ENCODE measurements at regions not wholly inside any gene's neighbourhood (a gene's known extent, or its start where the extent isn't known, plus 50 kb on each side); places are given as distances from the start of the nearest gene placed in this dataset.

GRCh38 chr5:158414780-158415179, 555.8 kb upstream of the CLINT1 start:
- Histone ChIP-seq H3K4me3 (no peak overlapping the region), H3K27me3 (no peaks in the 10 kb centered on the region), H3K4me1 (peaks cover 0 to 22% (median 13%) of the 10 kb centered on the region in 9 donors), H3K27ac (peak overlapping the region in 9 of 10 donors; percentile 1 to 60 (median 48)), H3K9me3 (no peaks in the 10 kb centered on the region), H3K36me3 (no peaks in the 10 kb centered on the region)
- TF ChIP-seq CTCF (IDR thresholded peaks at IDR 0.05): no peak
- intact Hi-C loops (cut with DNase I): loop anchor here in 4 of 10 donors (5.0 to 10.0 kb wide), 5 partner anchors 110 to 690 kb away; no protein-coding TSS in a partner anchor
- 44 to 51% methylated on average over 1 of the region's 1 CpG for WGBS, 2 donors
- DNase-seq (peak in 1 of 2 donors; percentile 35), ATAC-seq (peak; percentile 71 to 91 (median 83))

- Histone ChIP-seq H3K27ac (peak overlapping the region in 9 of 10 donors; percentile 1 to 60 (median 48)), H3K27me3 (no peaks in the 10 kb centered on the region), H3K9me3 (no peaks in the 10 kb centered on the region), H3K4me1 (peaks cover 0 to 22% (median 13%) of the 10 kb centered on the region in 9 donors), H3K36me3 (no peaks in the 10 kb centered on the region), H3K4me3 (no peak overlapping the region)
- 63 to 65% methylated on average over 3 of the region's 3 CpGs for WGBS, 2 donors
- TF ChIP-seq CTCF (IDR thresholded peaks at IDR 0.05): no peak
- ATAC-seq (peak in 7 of 8 donors; percentile 24 to 82 (median 49)), DNase-seq (no peak)
- intact Hi-C loops (cut with DNase I): loop anchor here in 4 of 10 donors (5.0 to 10.0 kb wide), 5 partner anchors 110 to 690 kb away; no protein-coding TSS in a partner anchor
Measured at GRCh38 chr5:158414333-158414762, 555.4 kb upstream of the CLINT1 start.

GRCh38 chr5:158413122-158413680, 554.3 kb upstream of the CLINT1 start:
- intact Hi-C loops (cut with DNase I): loop anchor here in 4 of 10 donors (5.0 to 10.0 kb wide), 5 partner anchors 108 to 692 kb away; no protein-coding TSS in a partner anchor
- Histone ChIP-seq H3K27ac (no peak overlapping the region), H3K4me1 (peaks cover 0 to 23% (median 13%) of the 10 kb centered on the region in 9 donors), H3K4me3 (no peak overlapping the region), H3K36me3 (no peaks in the 10 kb centered on the region), H3K27me3 (no peaks in the 10 kb centered on the region), H3K9me3 (no peaks in the 10 kb centered on the region)
- WGBS, 2 donors: 89 to 90% methylated on average over 4 of the region's 4 CpGs
- DNase-seq (no peak), ATAC-seq (no peak)
- no peak for TF ChIP-seq CTCF (IDR thresholded peaks at IDR 0.05)

GRCh38 chr5:158410976-158411375, 552.0 kb upstream of the CLINT1 start:
- peak in 2 of 8 donors; percentile 14 to 24 for ATAC-seq
- TF ChIP-seq CTCF (IDR thresholded peaks at IDR 0.05): no peak

More at GRCh38 chr5:158410976-158411375, 552.0 kb upstream of the CLINT1 start:
- H3K4me1 ChIP-seq: peaks cover 0 to 40% (median 13%) of the 10 kb centered on the region in 9 donors
- H3K36me3 ChIP-seq: no peaks in the 10 kb centered on the region
- peak overlapping the region in 1 of 10 donors; percentile 12 for H3K27ac ChIP-seq
- no peaks in the 10 kb centered on the region for H3K27me3 ChIP-seq
- intact Hi-C loops (cut with DNase I): loop anchor here in 4 of 10 donors (5.0 to 10.0 kb wide), 5 partner anchors 106 to 694 kb away; no protein-coding TSS in a partner anchor
- DNase-seq: no peak
- H3K9me3 ChIP-seq: no peaks in the 10 kb centered on the region
- no peak overlapping the region for H3K4me3 ChIP-seq
